ENCODE measurements at regions not wholly inside any gene's neighbourhood (a gene's known extent, or its start where the extent isn't known, plus 50 kb on each side); places are given as distances from the start of the nearest gene placed in this dataset.

GRCh38 chrX:39975101-39975925 lies 122.4 kb downstream of the BCOR start:
- no peak for TF ChIP-seq CTCF (IDR thresholded peaks at IDR 0.05; ENCODE audit: low read depth, low read length)
- TF ChIP-seq EZH2phosphoT487 (IDR thresholded peaks at IDR 0.05; ENCODE audit: low read depth): no peak

Measured in OCI-LY3 (cell line).